Prostate gland (tissue), 2 donors: ENCODE measurements at regions not wholly inside any gene's neighbourhood (a gene's known extent, or its start where the extent isn't known, plus 50 kb on each side); places are given as distances from the start of the nearest gene placed in this dataset.

Experiments used
- CTCF ChIP-seq, 4 experiments: fragments of 200-600 bp in 2 of 4; fragments of 450-650 bp in 2 of 4; sonication (generic) in 2 of 4; IDR thresholded peaks; 1 replicate in 3 of 4; 2 replicates in 1 of 4; pipeline ENCODE4 v1.5.1; 2016 to 2019; ENCODE audit warnings: antibody characterized with exemption in 4 of 4, mild to moderate bottlenecking in 2 of 4, moderate library complexity in 2 of 4
- POLR2A ChIP-seq: fragments of 450-650 bp; IDR thresholded peaks from one replicate; pipeline ENCODE4 v1.6.1; 2016; ENCODE audit warnings: antibody characterized with exemption, mild to moderate bottlenecking
- POLR2AphosphoS5 ChIP-seq: sonication (generic); formaldehyde crosslinking; IDR thresholded peaks from one replicate; pipeline ENCODE4 v1.6.1; 2017; ENCODE audit warnings: antibody characterized with exemption

DNA sequence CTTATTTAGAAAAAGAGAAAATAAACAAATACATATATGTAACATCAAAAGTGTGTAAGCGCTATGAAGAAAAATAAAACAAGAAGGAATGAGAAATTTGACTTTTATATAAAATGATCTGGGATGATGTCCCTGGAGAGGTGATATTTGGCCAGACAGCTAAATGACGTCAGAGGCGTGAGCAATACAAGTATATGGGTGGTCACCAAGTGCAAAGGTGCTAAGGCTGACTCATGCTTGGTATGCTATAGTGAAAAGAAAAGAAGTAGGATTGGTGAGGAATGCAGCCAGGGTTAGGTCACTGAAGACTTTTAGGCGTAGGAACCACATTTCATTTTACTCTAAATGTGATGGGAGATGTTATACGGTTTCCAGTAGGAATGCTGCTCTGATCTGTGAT is 1049.1 kb upstream of the TENM3 start:
- TF ChIP-seq CTCF (IDR thresholded peaks at IDR 0.05) (no peak), POLR2AphosphoS5 (no peak), POLR2A (no peak)
